Tibial nerve (tissue), 4 donors: ENCODE measurements at regions not wholly inside any gene's neighbourhood (a gene's known extent, or its start where the extent isn't known, plus 50 kb on each side); places are given as distances from the start of the nearest gene placed in this dataset.

Experiments
- CTCF ChIP-seq, 5 experiments: fragments of 200-600 bp in 3 of 5; fragments of 450-650 bp in 2 of 5; sonication (generic) in 3 of 5; IDR thresholded peaks; one replicate each; pipeline ENCODE4 v1.5.1; 2016 to 2019; ENCODE audit warnings: antibody characterized with exemption in 5 of 5, mild to moderate bottlenecking in 3 of 5, moderate library complexity in 2 of 5
- EP300 ChIP-seq, 2 donors: sonication (generic); formaldehyde crosslinking; IDR thresholded peaks; one replicate each; pipeline ENCODE4 v1.6.1; 2017; ENCODE audit warnings: antibody characterized with exemption in 2 of 2, mild to moderate bottlenecking in 1 of 2
- POLR2A ChIP-seq, 2 donors: fragments of 450-650 bp; IDR thresholded peaks; one replicate each; pipeline ENCODE4 v1.6.1; 2017; ENCODE audit warnings: antibody characterized with exemption in 2 of 2, mild to moderate bottlenecking in 2 of 2, moderate library complexity in 2 of 2

GRCh38 chr9:86458191-86458855 lies 104.1 kb upstream of the TUT7 start:
- no peak for TF ChIP-seq CTCF (IDR thresholded peaks at IDR 0.05)
- no peak for TF ChIP-seq POLR2A (IDR thresholded peaks at IDR 0.05)
- no peak for TF ChIP-seq EP300 (IDR thresholded peaks at IDR 0.05)
